SU-DHL-6 (cell line): ENCODE measurements at regions not wholly inside any gene's neighbourhood (a gene's known extent, or its start where the extent isn't known, plus 50 kb on each side); places are given as distances from the start of the nearest gene placed in this dataset.

Source experiments
- CTCF ChIP-seq: fragments of 200-600 bp; sonication (generic); IDR thresholded peaks from one replicate; pipeline ENCODE4 v1.5.1; 2017; ENCODE audit warnings: antibody characterized with exemption, mild to moderate bottlenecking, low read length, moderate library complexity; ENCODE audit not compliant: insufficient read depth, poor library complexity, severe bottlenecking
- EZH2phosphoT487 ChIP-seq: fragments of 200-600 bp; sonication (generic), shearing (Covaris generic); conservative IDR thresholded peaks from 2 replicates; pipeline ENCODE4 v1.6.1; 2018; ENCODE audit warnings: mild to moderate bottlenecking, antibody characterized with exemption, low read length, moderate library complexity, mixed read lengths

GRCh38 chr3:40972350-40972749, 227.0 kb upstream of the CTNNB1 start:
- TF ChIP-seq EZH2phosphoT487 = no peak
- TF ChIP-seq CTCF = no peak
